ENCODE measurements at regions not wholly inside any gene's neighbourhood (a gene's known extent, or its start where the extent isn't known, plus 50 kb on each side); places are given as distances from the start of the nearest gene placed in this dataset.
"Not testable (repeated sequence)": the region's sequence is repeated elsewhere in the genome, so short reads cannot be mapped to it uniquely, and the experiment has no call there.

GRCh38 chr1:234920136-234920842, 208.3 kb downstream of the TOMM20 start:
- DNase-seq (ENCODE audit: low read depth, low spot score): no peak

DNA sequence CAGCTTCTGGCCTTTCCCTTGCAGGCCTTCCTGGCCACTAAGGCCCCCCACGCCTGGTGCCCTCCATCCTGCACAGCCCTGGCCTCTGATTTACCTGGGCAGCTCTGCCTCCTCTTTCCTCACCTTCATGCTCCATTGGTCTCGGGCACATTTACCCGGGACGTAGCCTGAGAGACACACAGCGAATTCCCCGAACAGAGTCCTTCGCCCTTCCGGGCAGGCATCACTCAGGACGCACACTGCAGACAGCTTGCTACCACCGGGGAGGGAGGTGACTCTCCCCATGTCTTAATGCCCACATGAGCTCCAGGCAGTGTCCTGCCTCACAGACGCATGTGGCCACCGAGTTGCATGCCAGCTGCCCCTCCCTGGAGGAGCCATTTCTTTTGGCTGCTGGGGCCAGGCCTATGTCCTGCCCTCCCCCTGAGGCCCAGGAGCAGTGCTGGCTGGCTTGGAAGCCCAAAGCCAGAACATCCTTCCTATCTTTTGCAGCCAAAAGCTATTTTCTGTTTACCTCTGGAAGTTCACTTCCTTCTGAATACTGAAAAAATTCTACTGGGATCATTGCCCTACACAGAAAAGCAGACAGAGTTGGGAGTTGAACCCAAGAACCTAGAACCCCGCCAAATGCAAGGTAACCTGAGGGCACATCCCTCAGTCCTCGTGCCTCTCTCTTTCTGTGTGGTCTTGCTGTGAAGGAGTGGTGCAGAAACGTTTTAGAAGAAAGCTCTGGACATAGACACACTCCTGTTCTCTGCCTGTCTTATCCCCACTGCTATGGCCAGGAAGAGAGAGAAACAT, 209.5 kb downstream of the TOMM20 start:
- DNase-seq (ENCODE audit: low read depth, low spot score): no peak

GRCh38 chr1:234918181-234918841, 210.3 kb downstream of the TOMM20 start:
- no peak for DNase-seq (ENCODE audit: low read depth, low spot score)

DNA sequence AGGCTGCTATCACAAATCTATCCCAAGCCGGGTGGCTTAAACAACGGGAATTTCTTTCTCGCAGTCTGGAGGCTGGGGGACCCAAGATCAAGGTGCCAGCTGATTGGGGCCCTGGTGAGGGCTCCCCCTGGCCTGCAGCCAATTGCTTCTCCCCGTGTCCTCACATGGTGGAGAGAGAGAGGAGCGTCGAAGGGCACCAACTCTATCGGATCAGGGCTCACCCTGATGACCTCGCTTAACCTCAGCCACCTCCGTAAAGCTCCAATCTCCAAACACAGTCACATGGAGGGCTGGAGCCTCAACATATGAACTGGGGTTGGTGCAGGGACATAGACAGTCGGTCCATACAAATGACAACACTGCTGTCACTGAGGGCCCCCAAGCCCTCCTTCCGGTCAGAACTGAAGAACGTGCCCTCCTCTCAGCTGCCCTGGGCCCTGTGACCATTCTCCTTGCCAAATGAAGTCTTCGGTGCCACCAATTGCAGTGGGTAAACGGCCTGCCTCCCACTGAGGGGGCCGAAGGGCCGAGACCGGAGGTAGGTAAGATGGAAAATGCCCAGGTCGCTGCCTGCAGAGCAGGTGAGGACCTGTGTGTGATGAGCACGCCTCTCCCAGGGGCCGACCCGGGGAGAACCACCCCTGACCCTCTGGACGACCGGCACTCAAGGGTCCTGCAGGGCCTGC, 211.0 kb downstream of the TOMM20 start:
- DNase-seq (ENCODE audit: low read depth, low spot score): no peak

- DNase-seq (ENCODE audit: low read depth, low spot score): no peak
These were observed 211.8 kb downstream of the TOMM20 start for GRCh38 chr1:234916840-234917239.

DNA sequence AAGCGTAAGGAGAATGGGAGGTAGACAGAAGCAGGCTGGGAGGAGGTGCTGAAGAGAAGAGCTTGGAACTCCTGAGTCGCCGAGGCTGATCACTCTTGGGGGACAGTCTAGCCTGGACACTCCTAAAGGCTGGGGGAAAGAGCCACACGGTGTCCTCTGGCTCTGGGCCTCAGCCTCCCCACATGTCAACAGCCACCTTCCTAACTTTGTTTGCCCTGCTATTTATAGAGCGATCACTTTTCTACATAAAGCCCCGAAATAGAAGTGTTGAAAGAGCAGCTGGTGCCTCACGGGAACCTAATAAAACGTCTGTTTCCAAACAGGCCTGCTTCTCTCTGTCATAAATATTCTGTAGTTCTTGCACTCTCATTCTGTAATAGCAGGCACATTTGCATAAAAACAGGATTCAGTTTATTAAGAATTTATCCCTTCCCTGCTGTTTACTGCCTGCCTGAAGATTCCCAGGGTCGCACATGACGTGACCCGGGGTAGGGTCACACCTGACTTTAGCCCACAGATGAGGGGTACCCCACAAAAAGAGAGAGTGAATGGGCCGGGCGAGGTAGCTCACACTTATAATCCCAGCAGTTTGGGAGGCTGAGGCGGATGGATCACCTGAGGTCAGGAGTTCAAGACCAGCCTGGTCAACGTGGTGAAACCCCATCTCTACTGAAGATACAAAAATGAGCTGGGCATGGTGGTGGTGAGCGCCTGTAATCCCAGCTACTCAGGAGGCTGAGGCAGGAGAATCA, 212.5 kb downstream of the TOMM20 start:
- DNase-seq (ENCODE audit: low read depth, low spot score): no peak

- DNase-seq (ENCODE audit: low read depth, low spot score): no peak
These were observed 213.9 kb downstream of the TOMM20 start for GRCh38 chr1:234914606-234915290.

GRCh38 chr1:234913771-234914170, 214.9 kb downstream of the TOMM20 start:
- DNase-seq (ENCODE audit: low read depth, low spot score): no peak

- no peak for DNase-seq (ENCODE audit: low read depth, low spot score)
These were observed 215.4 kb downstream of the TOMM20 start for GRCh38 chr1:234913278-234913649.

DNA sequence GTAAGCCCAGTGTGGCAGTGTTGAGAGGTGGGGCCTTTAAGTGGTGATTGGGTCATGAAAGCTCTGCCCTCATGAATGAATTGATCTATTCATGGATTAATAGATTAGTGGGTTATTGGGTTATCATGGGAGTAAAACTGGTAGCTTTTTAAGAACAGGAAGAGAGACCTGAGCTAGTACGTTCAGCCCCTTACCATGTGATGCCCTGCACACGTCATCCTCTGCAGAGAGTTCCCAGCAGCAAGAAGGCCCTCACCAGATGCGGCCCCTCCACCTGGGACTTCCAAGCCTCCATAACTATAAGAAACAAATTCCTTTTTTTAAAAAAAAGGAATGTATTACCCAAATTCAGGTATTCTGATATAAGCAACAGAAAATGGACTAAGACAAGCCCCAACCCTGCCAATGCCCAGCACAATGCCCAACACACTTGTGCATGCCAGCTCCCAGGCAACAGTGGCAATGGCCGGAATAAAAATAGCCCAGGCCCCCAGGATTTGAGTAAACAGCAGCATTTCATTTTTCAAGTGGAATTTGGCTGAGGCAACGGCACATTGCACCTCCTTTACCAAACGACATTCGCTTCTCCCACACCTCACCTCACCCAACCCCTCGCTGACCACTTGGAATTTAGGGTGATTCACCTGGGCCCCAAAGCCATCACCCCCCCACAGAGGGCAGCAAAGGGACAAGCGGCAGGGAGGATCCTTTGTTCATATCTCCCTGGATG, 215.9 kb downstream of the TOMM20 start:
- DNase-seq (ENCODE audit: low read depth, low spot score): no peak

- DNase-seq (ENCODE audit: low read depth, low spot score): no peak
These were observed 216.8 kb downstream of the TOMM20 start for GRCh38 chr1:234911787-234912186.

- DNase-seq (ENCODE audit: low read depth, low spot score): not testable (repeated sequence)
These were observed 217.5 kb downstream of the TOMM20 start for GRCh38 chr1:234911136-234911535.

- DNase-seq (ENCODE audit: low read depth, low spot score): no peak
These were observed 218.8 kb downstream of the TOMM20 start for GRCh38 chr1:234909851-234910250.

DNA sequence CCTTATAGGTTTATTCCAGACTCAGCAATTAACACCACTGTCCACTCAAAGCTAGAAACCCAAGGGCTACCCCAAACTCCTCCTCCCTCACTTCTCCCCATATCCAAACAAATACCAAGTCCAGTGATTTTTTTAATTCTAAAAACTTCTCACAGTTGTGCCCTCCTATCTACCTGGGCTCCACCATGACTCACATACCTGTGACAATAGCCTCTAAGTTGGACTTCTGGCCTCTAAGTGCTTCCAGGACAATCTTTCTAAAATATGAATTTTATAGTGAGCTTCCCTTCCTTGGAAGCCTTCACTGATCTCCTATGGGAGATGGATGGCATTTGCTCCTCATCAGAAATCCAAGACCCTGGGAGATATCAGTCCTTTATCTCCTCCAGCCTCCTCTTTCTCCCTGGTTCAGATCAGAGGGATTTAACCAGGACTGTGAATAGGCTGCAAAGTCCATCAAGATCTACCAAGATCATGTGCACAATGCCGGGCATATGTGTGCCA, 219.3 kb downstream of the TOMM20 start:
- DNase-seq (ENCODE audit: low read depth, low spot score): no peak

DNA sequence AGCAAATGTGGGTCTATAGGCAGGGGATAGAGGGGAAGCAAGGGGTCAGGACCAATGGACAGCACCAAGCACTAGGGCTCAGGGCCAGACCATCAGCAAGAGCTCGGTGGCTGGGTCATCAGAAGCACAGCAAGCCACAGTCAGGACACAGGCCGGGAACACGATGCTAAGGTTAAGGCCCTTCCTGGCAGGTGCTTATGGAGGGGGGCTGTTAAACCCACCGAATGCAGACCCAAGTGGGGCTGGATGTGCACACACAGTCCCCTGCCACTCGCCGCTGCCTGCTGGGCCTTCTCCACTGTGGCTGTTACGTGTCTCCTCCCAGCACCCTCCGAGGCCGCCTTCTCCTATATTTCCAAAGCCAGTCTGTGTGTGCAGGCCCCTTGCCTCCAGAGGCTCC, 220.1 kb downstream of the TOMM20 start:
- DNase-seq (ENCODE audit: low read depth, low spot score): no peak

DNA sequence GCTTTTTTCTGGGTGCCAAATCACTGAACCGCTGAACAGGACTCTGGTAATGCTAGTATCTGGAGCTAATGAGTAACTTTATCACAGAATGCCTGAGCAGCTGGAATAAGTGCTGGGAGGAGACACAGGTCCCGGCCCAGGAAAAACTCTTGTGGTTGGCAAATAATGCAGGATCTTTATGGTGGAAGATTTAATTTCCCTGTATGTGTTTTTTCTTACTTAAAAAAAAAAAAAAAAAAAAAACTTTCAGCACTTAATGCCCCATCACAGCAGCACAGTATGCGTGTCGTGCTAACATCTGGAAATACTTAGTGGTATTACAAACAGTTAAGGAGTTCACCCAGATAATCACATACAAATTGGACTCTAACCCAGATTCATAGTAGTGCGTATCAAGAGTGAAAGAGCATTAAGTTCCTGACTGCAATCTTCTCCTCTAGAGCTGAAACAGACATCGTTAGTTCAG, 220.7 kb downstream of the TOMM20 start:
- DNase-seq (ENCODE audit: low read depth, low spot score): no peak

DNA sequence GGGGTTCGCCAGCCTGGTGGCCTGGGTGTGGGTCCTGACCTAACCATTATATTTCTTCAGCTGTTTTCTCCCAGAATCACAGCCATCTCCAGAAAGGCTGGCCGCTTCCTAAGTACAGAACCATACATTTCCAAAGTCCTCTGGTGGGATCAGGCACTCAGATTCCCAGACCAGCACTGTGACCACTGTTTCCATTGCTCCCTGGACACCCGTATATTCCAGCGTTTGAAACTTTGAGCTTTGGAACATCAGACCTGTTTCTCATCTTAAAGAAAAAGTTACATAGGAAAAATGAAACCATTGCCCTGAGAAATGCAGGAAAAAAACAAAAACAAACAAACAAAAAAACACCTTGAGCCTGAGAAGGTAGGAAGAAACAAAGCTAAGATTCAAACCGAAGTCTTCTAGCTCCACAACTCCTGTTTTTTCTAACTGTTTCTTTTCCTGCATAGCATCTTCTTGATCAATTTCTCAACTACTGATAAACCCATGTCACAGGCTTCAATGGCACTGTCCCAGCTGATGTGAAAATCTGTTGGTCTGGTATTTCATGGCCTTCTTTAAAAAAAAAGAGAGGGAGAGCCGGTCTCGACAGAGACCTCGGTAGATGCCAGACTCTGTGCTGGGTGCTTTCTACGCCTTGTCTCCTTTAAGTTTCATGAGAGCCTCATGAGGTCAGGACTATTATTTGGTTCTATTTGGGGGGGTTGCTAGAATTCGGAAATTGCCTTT, 221.3 kb downstream of the TOMM20 start:
- DNase-seq (ENCODE audit: low read depth, low spot score): no peak

- DNase-seq (ENCODE audit: low read depth, low spot score): no peak
These were observed 222.0 kb downstream of the TOMM20 start for GRCh38 chr1:234906654-234907053.

All from activated CD4-positive, CD25-positive, alpha-beta regulatory T cell treated with anti-CD3 and anti-CD28 coated beads, Interleukin-2, amount 50 U/mL, for 16 hours (primary cell).